ENCODE measurements at regions not wholly inside any gene's neighbourhood (a gene's known extent, or its start where the extent isn't known, plus 50 kb on each side); places are given as distances from the start of the nearest gene placed in this dataset.
A peak's percentile ranks its signal among the peaks of the same experiment; 100 is the strongest.

GRCh38 chr20:18985551-18985950, 172.0 kb downstream of the SCP2D1 start:
- H3K4me3 ChIP-seq (ENCODE audit: low read length), result no peak overlapping the region
- ATAC-seq (no peak), DNase-seq (no peak)
- 80% methylated on average over 5 of the region's 5 CpGs for WGBS
- intact Hi-C loops (cut with DNase I), result no loop called here
- H3K27me3 ChIP-seq (ENCODE audit: control insufficient read depth, insufficient read depth), result no peaks in the 10 kb centered on the region
- peaks cover 2% of the 10 kb centered on the region for H3K4me1 ChIP-seq (ENCODE audit: control insufficient read depth, insufficient read depth, low read length)
- H3K9me3 ChIP-seq (ENCODE audit: control insufficient read depth, low read length), result no peaks in the 10 kb centered on the region
- H3K27ac ChIP-seq (ENCODE audit: low read length), result no peak overlapping the region

GRCh38 chr20:18986146-18986830, 172.7 kb downstream of the SCP2D1 start:
- 69% methylated on average over 7 of the region's 7 CpGs for WGBS
- intact Hi-C loops (cut with DNase I), result no loop called here
- Histone ChIP-seq H3K9me3 (ENCODE audit: control insufficient read depth, low read length) (no peaks in the 10 kb centered on the region), H3K4me3 (ENCODE audit: low read length) (no peak overlapping the region), H3K27ac (ENCODE audit: low read length) (no peak overlapping the region), H3K27me3 (ENCODE audit: control insufficient read depth, insufficient read depth) (no peaks in the 10 kb centered on the region), H3K4me1 (ENCODE audit: control insufficient read depth, insufficient read depth, low read length) (peaks cover 2% of the 10 kb centered on the region)
- ATAC-seq, result peak in 1 of 2 donors; percentile 20
- no peak for DNase-seq

- Histone ChIP-seq H3K9me3 (ENCODE audit: control insufficient read depth, low read length) (no peaks in the 10 kb centered on the region), H3K27me3 (ENCODE audit: control insufficient read depth, insufficient read depth) (no peaks in the 10 kb centered on the region), H3K4me1 (ENCODE audit: control insufficient read depth, insufficient read depth, low read length) (peaks cover 2% of the 10 kb centered on the region), H3K4me3 (ENCODE audit: low read length) (no peak overlapping the region), H3K27ac (ENCODE audit: low read length) (no peak overlapping the region)
- no peak for DNase-seq
- ATAC-seq, result no peak
- WGBS, result 77% methylated on average over 9 of the region's 9 CpGs
- intact Hi-C loops (cut with DNase I), result no loop called here
Measured at GRCh38 chr20:18986895-18987580, 173.5 kb downstream of the SCP2D1 start.

GRCh38 chr20:18987781-18988360, 174.3 kb downstream of the SCP2D1 start:
- Histone ChIP-seq H3K9me3 (ENCODE audit: control insufficient read depth, low read length) (no peaks in the 10 kb centered on the region), H3K27me3 (ENCODE audit: control insufficient read depth, insufficient read depth) (no peaks in the 10 kb centered on the region), H3K27ac (ENCODE audit: low read length) (no peak overlapping the region), H3K4me3 (ENCODE audit: low read length) (no peak overlapping the region), H3K4me1 (ENCODE audit: control insufficient read depth, insufficient read depth, low read length) (peaks cover 2% of the 10 kb centered on the region)
- 88% methylated on average over 5 of the region's 5 CpGs for WGBS
- intact Hi-C loops (cut with DNase I), result no loop called here
- ATAC-seq (no peak), DNase-seq (no peak)

GRCh38 chr20:18988701-18989100, 175.1 kb downstream of the SCP2D1 start:
- WGBS, result 82% methylated on average over 3 of the region's 3 CpGs
- no peak overlapping the region for H3K4me3 ChIP-seq (ENCODE audit: low read length)
- peaks cover 2% of the 10 kb centered on the region for H3K4me1 ChIP-seq (ENCODE audit: control insufficient read depth, insufficient read depth, low read length)
- DNase-seq, result no peak
- no peaks in the 10 kb centered on the region for H3K9me3 ChIP-seq (ENCODE audit: control insufficient read depth, low read length)
- no peak for ATAC-seq
- no peaks in the 10 kb centered on the region for H3K27me3 ChIP-seq (ENCODE audit: control insufficient read depth, insufficient read depth)
- intact Hi-C loops (cut with DNase I), result no loop called here
- H3K27ac ChIP-seq (ENCODE audit: low read length), result no peak overlapping the region

- no peaks in the 10 kb centered on the region for H3K9me3 ChIP-seq (ENCODE audit: control insufficient read depth, low read length)
- H3K4me1 ChIP-seq (ENCODE audit: control insufficient read depth, insufficient read depth, low read length), result peaks cover 2% of the 10 kb centered on the region
- DNase-seq (peak in 2 of 3 donors; percentile 42 to 77), ATAC-seq (peak; percentile 54 to 83)
- no peaks in the 10 kb centered on the region for H3K27me3 ChIP-seq (ENCODE audit: control insufficient read depth, insufficient read depth)
- 63% methylated on average over 10 of the region's 10 CpGs for WGBS
- no peak overlapping the region for H3K4me3 ChIP-seq (ENCODE audit: low read length)
- intact Hi-C loops (cut with DNase I), result no loop called here
- H3K27ac ChIP-seq (ENCODE audit: low read length), result no peak overlapping the region
Measured at GRCh38 chr20:18989736-18990474, 176.3 kb downstream of the SCP2D1 start.

GRCh38 chr20:18991012-18991411, 177.4 kb downstream of the SCP2D1 start:
- no peak overlapping the region for H3K4me3 ChIP-seq (ENCODE audit: low read length)
- ATAC-seq (no peak), DNase-seq (no peak)
- H3K27ac ChIP-seq (ENCODE audit: low read length), result no peak overlapping the region
- peaks cover 2% of the 10 kb centered on the region for H3K4me1 ChIP-seq (ENCODE audit: control insufficient read depth, insufficient read depth, low read length)
- intact Hi-C loops (cut with DNase I), result no loop called here
- WGBS, result 67% methylated on average over 2 of the region's 2 CpGs
- H3K9me3 ChIP-seq (ENCODE audit: control insufficient read depth, low read length), result no peaks in the 10 kb centered on the region
- no peaks in the 10 kb centered on the region for H3K27me3 ChIP-seq (ENCODE audit: control insufficient read depth, insufficient read depth)

GRCh38 chr20:18992418-18992817, 178.8 kb downstream of the SCP2D1 start:
- H3K9me3 ChIP-seq (ENCODE audit: control insufficient read depth, low read length), result no peaks in the 10 kb centered on the region
- no peaks in the 10 kb centered on the region for H3K4me1 ChIP-seq (ENCODE audit: control insufficient read depth, insufficient read depth, low read length)
- intact Hi-C loops (cut with DNase I), result no loop called here
- no peak overlapping the region for H3K4me3 ChIP-seq (ENCODE audit: low read length)
- WGBS, result 46% methylated on average over 1 of the region's 1 CpG
- H3K27ac ChIP-seq (ENCODE audit: low read length), result no peak overlapping the region
- ATAC-seq (no peak), DNase-seq (no peak)
- H3K27me3 ChIP-seq (ENCODE audit: control insufficient read depth, insufficient read depth), result no peaks in the 10 kb centered on the region

GRCh38 chr20:18995455-18995854, 181.9 kb downstream of the SCP2D1 start:
- no peak overlapping the region for H3K4me3 ChIP-seq (ENCODE audit: low read length)
- ATAC-seq (no peak), DNase-seq (no peak)
- 85% methylated on average over 3 of the region's 3 CpGs for WGBS
- no peaks in the 10 kb centered on the region for H3K4me1 ChIP-seq (ENCODE audit: control insufficient read depth, insufficient read depth, low read length)
- no peaks in the 10 kb centered on the region for H3K27me3 ChIP-seq (ENCODE audit: control insufficient read depth, insufficient read depth)
- H3K27ac ChIP-seq (ENCODE audit: low read length), result no peak overlapping the region
- intact Hi-C loops (cut with DNase I), result no loop called here
- no peaks in the 10 kb centered on the region for H3K9me3 ChIP-seq (ENCODE audit: control insufficient read depth, low read length)

- WGBS, result 89% methylated on average over 7 of the region's 7 CpGs
- Histone ChIP-seq H3K9me3 (ENCODE audit: control insufficient read depth, low read length) (no peaks in the 10 kb centered on the region), H3K4me3 (ENCODE audit: low read length) (no peak overlapping the region), H3K27me3 (ENCODE audit: control insufficient read depth, insufficient read depth) (no peaks in the 10 kb centered on the region), H3K4me1 (ENCODE audit: control insufficient read depth, insufficient read depth, low read length) (no peaks in the 10 kb centered on the region), H3K27ac (ENCODE audit: low read length) (no peak overlapping the region)
- ATAC-seq (no peak), DNase-seq (no peak)
- intact Hi-C loops (cut with DNase I), result no loop called here
Measured at GRCh38 chr20:18999086-18999485, 185.5 kb downstream of the SCP2D1 start.

- no peak overlapping the region for H3K27ac ChIP-seq (ENCODE audit: low read length)
- 77% methylated on average over 7 of the region's 7 CpGs for WGBS
- H3K4me3 ChIP-seq (ENCODE audit: low read length), result no peak overlapping the region
- H3K4me1 ChIP-seq (ENCODE audit: control insufficient read depth, insufficient read depth, low read length), result no peaks in the 10 kb centered on the region
- no peaks in the 10 kb centered on the region for H3K9me3 ChIP-seq (ENCODE audit: control insufficient read depth, low read length)
- ATAC-seq (no peak), DNase-seq (no peak)
- no peaks in the 10 kb centered on the region for H3K27me3 ChIP-seq (ENCODE audit: control insufficient read depth, insufficient read depth)
- intact Hi-C loops (cut with DNase I), result no loop called here
Measured at GRCh38 chr20:19000078-19000477, 186.5 kb downstream of the SCP2D1 start.
